Esophagus (tissue), 2 donors: ENCODE measurements at regions not wholly inside any gene's neighbourhood (a gene's known extent, or its start where the extent isn't known, plus 50 kb on each side); places are given as distances from the start of the nearest gene placed in this dataset.

Source experiments
- H3K27ac ChIP-seq, 2 donors: one replicate each; pipeline ENCODE4 v1.5.1; 2013; ENCODE audit warnings: low read depth in 2 of 2, mild to moderate bottlenecking in 2 of 2, inconsistent platforms in 1 of 2, low read length in 1 of 2, moderate library complexity in 1 of 2
- H3K27me3 ChIP-seq, 2 donors: one replicate each; pipeline ENCODE4 v1.6.1; 2013; ENCODE audit warnings: low read length in 2 of 2, control low read depth in 1 of 2, mild to moderate bottlenecking in 1 of 2; ENCODE audit not compliant: insufficient read depth in 2 of 2, control insufficient read depth in 1 of 2
- H3K36me3 ChIP-seq, 2 donors: one replicate each; pipeline ENCODE4 v1.6.1; 2013; ENCODE audit warnings: low read length in 1 of 2; ENCODE audit not compliant: control insufficient read depth in 2 of 2, insufficient read depth in 2 of 2
- H3K4me1 ChIP-seq, 2 donors: one replicate each; pipeline ENCODE4 v1.6.1; 2013; ENCODE audit warnings: low read length in 1 of 2; ENCODE audit not compliant: control insufficient read depth in 2 of 2, insufficient read depth in 2 of 2
- H3K4me3 ChIP-seq, 2 donors: one replicate each; pipeline ENCODE4 v1.5.1; 2013; ENCODE audit warnings: low read length in 2 of 2, mild to moderate bottlenecking in 2 of 2, low read depth in 1 of 2, moderate library complexity in 1 of 2
- H3K9me3 ChIP-seq, 2 donors: one replicate each; pipeline ENCODE4 v1.6.1; 2013; ENCODE audit warnings: mild to moderate bottlenecking in 2 of 2, low read depth in 1 of 2, low read length in 1 of 2, moderate library complexity in 1 of 2; ENCODE audit not compliant: control insufficient read depth in 2 of 2, insufficient read depth in 1 of 2
- WGBS, 2 donors: extraction: QIAGEN DNeasy Blood & Tissue Kit; methylation state at CpG; one replicate each; pipeline ENCODE4 v1.1.7; 2013; 5-methylcytosine and 5-hydroxymethylcytosine counted together
- donor health status: healthy with polysubstance abuse.
- donor health status: Bipolar disorder and iron deficiency.

DNA sequence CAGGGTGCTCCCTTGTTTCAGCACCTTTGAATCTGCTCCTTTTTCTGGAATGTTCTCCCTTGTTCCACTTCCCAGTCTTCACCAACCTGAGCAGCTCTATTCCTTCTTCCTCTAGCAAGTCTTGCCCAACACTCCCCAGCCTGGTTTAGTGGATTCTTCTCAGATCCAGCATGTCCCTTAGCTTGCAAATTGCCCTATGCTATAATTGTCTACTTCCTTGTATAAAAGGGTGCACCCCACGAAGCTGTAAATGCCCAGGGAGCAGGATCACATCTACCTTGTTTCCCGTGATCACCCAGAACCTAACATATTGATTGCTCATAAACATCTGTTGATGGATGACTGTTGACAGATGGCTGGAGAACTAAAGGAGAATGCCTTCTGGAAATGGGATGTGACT is 93.2 kb upstream of the C1QTNF9B start:
- no peak overlapping the region for H3K27ac ChIP-seq
- WGBS, 2 donors: 31 to 69% methylated on average over 2 of the region's 2 CpGs
- no peaks in the 10 kb centered on the region for H3K9me3 ChIP-seq
- no peaks in the 10 kb centered on the region for H3K36me3 ChIP-seq
- H3K4me3 ChIP-seq: no peak overlapping the region
- no peaks in the 10 kb centered on the region for H3K27me3 ChIP-seq
- peaks cover 0 to 3% of the 10 kb centered on the region in 2 donors for H3K4me1 ChIP-seq

DNA sequence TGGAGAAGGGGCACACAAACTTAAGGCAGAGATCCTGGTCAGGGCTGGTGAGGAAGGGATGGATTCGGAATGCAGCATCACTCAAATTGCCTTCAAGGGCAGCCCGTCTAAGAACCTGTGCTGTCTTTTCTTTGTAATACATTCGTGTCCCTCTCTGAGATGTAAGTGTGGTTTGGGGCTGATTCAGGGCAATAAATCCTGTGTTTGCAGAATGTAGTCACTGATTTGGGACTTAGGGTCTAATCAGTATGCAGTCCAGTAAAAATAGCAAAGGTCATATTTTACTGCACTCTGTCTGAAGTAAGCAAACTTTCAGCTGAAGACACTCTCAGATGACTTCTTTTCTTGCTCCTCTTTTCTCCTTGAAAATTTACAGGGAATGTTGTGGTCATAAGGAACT is 93.8 kb upstream of the C1QTNF9B start:
- H3K27me3 ChIP-seq: no peaks in the 10 kb centered on the region
- WGBS, 2 donors: 81 to 87% methylated on average over 3 of the region's 3 CpGs
- no peaks in the 10 kb centered on the region for H3K4me1 ChIP-seq
- no peaks in the 10 kb centered on the region for H3K9me3 ChIP-seq
- H3K27ac ChIP-seq: no peak overlapping the region
- no peaks in the 10 kb centered on the region for H3K36me3 ChIP-seq
- no peak overlapping the region for H3K4me3 ChIP-seq

DNA sequence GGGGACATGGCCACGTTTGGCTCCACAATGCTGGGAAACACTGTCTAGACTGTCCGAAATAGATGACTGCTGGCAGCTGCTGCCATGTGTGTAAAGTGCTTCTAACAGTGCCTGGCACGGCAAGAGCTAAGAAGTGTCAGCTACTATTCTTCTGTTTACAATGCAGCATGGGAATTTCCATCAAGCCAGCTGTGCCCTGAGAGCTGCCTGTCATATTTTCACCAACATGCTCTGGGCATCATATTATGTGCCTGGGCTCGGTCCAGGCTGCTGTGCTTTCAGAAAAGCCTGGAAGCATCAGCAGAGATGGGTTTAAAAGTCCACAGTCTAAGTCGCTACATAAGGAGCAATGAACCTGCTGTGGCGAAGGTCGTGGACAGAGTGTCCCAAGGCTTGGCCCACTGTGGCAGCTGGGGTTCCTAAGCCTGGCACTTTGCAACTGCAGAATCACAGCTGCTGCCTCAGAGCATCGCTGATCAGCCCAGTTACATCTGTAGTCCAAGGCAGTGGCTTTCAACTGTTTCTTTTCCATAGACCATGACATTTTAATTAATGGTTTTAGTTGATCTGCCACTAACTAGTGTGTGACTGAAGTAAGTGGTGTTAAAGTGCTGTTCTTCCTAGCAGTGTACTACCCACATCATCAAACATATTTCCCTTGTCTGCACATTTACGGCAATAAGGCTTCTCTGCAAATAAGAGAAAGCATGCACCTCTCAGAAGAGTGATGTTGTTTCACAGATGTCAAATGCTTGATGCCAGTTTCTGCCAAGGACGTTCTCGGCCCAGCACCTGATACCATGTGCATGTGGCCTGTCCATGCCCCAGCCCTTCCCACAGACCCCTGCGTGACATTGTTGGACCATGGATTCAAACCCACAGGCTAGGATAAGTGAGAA is 95.7 kb upstream of the C1QTNF9B start:
- no peak overlapping the region for H3K4me3 ChIP-seq
- no peaks in the 10 kb centered on the region for H3K27me3 ChIP-seq
- 57 to 69% methylated on average over 12 of the region's 12 CpGs for WGBS, 2 donors
- H3K4me1 ChIP-seq: no peaks in the 10 kb centered on the region
- no peaks in the 10 kb centered on the region for H3K36me3 ChIP-seq
- H3K27ac ChIP-seq: no peak overlapping the region
- no peaks in the 10 kb centered on the region for H3K9me3 ChIP-seq

DNA sequence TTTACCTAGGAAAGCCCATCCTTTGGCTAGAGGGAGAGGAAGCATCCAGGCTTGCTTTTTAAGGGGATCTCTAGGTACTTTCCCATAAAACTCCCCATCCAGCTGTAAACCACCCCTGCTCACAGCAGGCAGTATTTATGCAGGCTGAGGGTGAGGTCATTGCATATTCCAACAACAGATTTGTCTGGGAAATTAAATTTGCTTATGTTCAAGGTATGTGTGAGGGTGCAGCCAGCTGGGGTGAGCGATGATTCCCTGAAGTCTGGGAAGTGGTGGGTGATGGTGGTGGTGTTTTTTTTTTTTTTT is 96.3 kb upstream of the C1QTNF9B start:
- Histone ChIP-seq H3K27ac (no peak overlapping the region), H3K27me3 (no peaks in the 10 kb centered on the region), H3K4me3 (no peak overlapping the region), H3K36me3 (no peaks in the 10 kb centered on the region), H3K9me3 (no peaks in the 10 kb centered on the region), H3K4me1 (no peaks in the 10 kb centered on the region)
- WGBS, 2 donors: 81 to 85% methylated on average over 1 of the region's 1 CpG

DNA sequence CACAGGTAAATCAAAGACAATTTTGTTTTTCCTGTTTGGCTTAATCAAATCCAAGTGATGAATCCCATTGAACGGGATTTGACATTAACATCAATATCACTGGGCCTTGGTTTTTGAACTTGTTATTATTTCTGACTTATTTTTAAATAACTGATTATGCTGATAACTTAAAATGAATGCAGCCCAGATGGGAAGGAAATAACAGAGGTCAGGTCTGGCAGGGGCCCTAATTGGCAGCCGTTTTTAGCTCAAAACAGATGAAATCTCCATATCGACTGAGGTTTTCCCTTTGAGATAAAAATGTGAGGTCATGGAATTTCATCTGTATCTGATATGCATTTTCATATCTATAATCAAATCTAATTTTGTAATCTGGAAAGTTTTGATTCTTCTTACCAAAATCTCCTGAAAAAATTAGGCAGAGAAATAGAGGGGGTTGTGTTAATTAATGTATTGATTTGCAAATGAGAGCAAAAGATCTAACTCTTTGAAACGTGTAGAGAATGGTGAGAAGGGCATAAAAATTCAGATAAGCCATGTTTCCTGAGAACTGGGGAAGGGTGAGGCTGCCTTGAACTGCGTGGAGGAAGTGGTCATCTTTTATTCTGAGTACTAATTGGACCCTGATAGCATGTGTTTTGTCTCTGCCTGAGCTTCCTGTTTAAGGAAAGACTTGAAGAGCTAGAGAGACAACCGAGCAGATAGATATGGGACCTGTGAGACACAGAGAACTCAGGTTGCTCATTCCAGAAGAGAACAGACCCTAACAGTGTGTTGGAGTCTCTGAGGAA is 98.2 kb upstream of the C1QTNF9B start:
- no peak overlapping the region for H3K27ac ChIP-seq
- no peaks in the 10 kb centered on the region for H3K27me3 ChIP-seq
- no peaks in the 10 kb centered on the region for H3K4me1 ChIP-seq
- 62 to 65% methylated on average over 6 of the region's 6 CpGs for WGBS, 2 donors
- H3K9me3 ChIP-seq: no peaks in the 10 kb centered on the region
- H3K4me3 ChIP-seq: no peak overlapping the region
- no peaks in the 10 kb centered on the region for H3K36me3 ChIP-seq

DNA sequence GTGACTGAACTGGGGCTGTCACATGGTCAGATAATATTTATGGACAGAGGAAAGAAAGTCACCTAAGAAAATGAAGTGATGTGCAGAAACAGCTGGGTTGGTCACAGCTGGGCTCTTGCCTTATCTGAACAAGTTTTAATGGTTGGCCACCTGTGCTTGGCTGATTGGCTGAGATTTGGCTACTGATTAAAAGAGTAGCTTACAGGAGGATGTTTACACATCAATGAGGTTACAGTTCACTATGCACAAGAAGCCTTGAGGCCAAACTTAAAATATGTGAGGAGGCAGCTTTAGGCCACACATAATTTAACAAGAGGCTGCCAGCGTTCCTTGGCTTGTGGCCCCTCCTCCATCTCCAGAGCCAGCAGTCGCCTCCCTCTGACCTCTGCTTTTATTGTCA is 99.2 kb upstream of the C1QTNF9B start:
- 67 to 76% methylated on average over 2 of the region's 2 CpGs for WGBS, 2 donors
- Histone ChIP-seq H3K9me3 (no peaks in the 10 kb centered on the region), H3K4me3 (no peak overlapping the region), H3K36me3 (no peaks in the 10 kb centered on the region), H3K4me1 (no peaks in the 10 kb centered on the region), H3K27ac (no peak overlapping the region), H3K27me3 (no peaks in the 10 kb centered on the region)

DNA sequence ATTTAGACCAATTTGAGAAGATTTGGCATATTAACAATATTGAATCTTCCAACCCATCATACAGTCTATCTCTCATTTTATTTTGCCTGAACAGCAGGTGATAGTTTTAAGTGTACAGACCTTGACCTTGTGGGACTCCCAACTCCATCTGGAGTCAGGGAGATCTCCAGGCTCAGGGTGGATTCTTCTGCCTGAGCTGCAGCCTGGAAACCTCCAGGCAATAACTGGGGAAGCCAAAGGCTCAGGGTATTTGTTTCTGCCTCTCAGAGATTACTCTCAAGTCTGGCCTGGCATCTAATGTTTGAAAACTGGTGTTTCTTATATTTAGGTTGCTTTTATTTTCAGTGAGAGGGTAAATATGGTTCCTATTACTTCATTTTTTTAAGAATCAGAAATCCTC is 102.1 kb upstream of the C1QTNF9B start:
- Histone ChIP-seq H3K4me1 (no peaks in the 10 kb centered on the region), H3K4me3 (no peak overlapping the region), H3K27ac (no peak overlapping the region), H3K27me3 (no peaks in the 10 kb centered on the region), H3K9me3 (no peaks in the 10 kb centered on the region), H3K36me3 (no peaks in the 10 kb centered on the region)

DNA sequence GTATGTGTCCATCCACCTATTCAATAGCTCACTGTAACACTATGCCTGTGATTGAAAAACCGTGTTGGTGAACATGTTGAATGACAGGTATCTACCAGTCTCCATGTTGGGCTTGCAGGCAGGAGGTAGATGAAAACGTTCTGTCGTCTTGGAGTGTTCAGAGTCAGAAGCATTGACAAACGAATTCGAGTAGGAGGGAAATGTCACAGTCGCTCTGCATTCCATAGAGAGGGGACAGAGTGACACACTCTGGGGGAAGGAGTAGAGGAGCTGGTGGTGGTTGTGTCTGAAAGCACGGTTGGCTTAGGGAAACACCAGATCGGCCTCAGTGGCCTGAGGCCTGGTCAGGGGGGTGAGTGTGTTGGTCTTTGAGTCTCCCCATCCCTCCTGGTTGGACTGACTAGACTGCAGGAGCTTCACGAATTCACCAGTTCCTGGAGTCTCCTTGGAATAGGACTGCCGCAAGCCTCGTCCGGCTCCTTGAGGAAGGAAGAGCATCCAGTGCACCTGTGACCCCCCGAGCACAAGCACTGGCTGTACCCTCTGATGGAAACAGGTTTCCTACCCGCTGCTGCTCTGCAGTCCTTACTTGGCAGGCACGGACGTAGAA is 105.0 kb upstream of the C1QTNF9B start:
- Histone ChIP-seq H3K27ac (no peak overlapping the region), H3K36me3 (no peaks in the 10 kb centered on the region), H3K4me3 (no peak overlapping the region), H3K9me3 (no peaks in the 10 kb centered on the region), H3K27me3 (no peaks in the 10 kb centered on the region), H3K4me1 (no peaks in the 10 kb centered on the region)
- 91 to 92% methylated on average over 16 of the region's 16 CpGs for WGBS, 2 donors

DNA sequence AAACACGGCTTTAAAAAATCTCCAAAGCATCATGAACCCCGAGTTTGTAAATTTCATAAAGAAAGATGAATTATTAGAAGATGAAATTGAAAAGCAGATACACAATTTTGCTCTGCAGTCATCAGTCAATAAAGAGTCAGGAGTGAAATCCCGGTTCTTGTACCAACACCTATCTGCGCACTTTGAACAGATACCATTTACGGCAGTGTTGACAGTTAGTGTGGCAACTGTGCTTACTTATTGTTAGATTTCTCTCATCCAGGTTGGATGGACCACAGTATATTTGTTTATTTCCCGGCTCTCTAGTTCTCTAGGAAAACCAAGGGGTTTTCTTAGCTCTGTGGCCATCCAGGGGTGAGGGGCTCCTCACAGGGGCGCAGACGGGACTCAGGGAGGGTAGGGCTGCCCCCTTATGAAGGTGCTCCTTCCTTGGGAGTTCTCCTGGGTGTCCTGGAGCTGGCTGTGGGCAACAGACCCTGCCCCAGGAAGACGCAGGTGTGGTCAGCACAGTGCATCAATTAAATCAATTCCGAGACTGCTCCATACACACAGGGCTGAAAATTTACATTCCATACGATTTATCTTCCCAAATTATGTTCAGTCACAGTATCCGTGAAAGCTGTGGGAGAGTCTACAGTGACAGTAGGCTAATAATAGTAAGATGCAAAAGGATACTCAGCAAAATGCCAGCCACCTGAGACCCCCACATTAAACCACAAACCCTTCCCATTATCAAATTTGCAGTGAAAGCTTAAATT is 107.0 kb upstream of the C1QTNF9B start:
- Histone ChIP-seq H3K9me3 (no peaks in the 10 kb centered on the region), H3K4me1 (no peaks in the 10 kb centered on the region), H3K36me3 (no peaks in the 10 kb centered on the region), H3K4me3 (no peak overlapping the region), H3K27me3 (no peaks in the 10 kb centered on the region), H3K27ac (no peak overlapping the region)
- 84 to 88% methylated on average over 12 of the region's 12 CpGs for WGBS, 2 donors
